GM21526 (cell line): ENCODE measurements at regions not wholly inside any gene's neighbourhood (a gene's known extent, or its start where the extent isn't known, plus 50 kb on each side); places are given as distances from the start of the nearest gene placed in this dataset.

Experiments
- ATAC-seq: cut with Tn5 transposase; IDR thresholded peaks from one replicate; pipeline ENCODE4 v1.9.1; 2021; ENCODE audit warnings: moderate library complexity; ENCODE audit not compliant: unreplicated experiment, low FRiP score

- ATAC-seq: no peak
Observed at GRCh38 chr17:72360386-72360940, 239.6 kb downstream of the SOX9 start.

GRCh38 chr17:72361892-72362291, 241.1 kb downstream of the SOX9 start:
- no peak for ATAC-seq

GRCh38 chr17:72362376-72363088, 241.7 kb downstream of the SOX9 start:
- ATAC-seq: no peak

- ATAC-seq: no peak
Observed at GRCh38 chr17:72363089-72363610, 242.3 kb downstream of the SOX9 start.

GRCh38 chr17:72365857-72366414, 245.1 kb downstream of the SOX9 start:
- no peak for ATAC-seq

GRCh38 chr17:72366626-72367025, 245.8 kb downstream of the SOX9 start:
- ATAC-seq: no peak

- ATAC-seq: no peak
Observed at GRCh38 chr17:72368191-72368590, 247.4 kb downstream of the SOX9 start.

GRCh38 chr17:72369366-72369765, 248.5 kb downstream of the SOX9 start:
- no peak for ATAC-seq

GRCh38 chr17:72370819-72371218, 250.0 kb downstream of the SOX9 start:
- ATAC-seq: no peak

- ATAC-seq: no peak
Observed at GRCh38 chr17:72372185-72372584, 251.4 kb downstream of the SOX9 start.

GRCh38 chr17:72373910-72374741, 253.3 kb downstream of the SOX9 start:
- no peak for ATAC-seq

- ATAC-seq: no peak
Observed at GRCh38 chr17:72376526-72377345, 255.9 kb downstream of the SOX9 start.

- ATAC-seq: no peak
Observed at GRCh38 chr17:72378414-72379390, 257.9 kb downstream of the SOX9 start.

- no peak for ATAC-seq
Observed at GRCh38 chr17:72379516-72379915, 258.7 kb downstream of the SOX9 start.

GRCh38 chr17:72380120-72380519, 259.3 kb downstream of the SOX9 start:
- no peak for ATAC-seq

GRCh38 chr17:72380737-72381136, 259.9 kb downstream of the SOX9 start:
- ATAC-seq: no peak

- ATAC-seq: no peak
Observed at GRCh38 chr17:72381597-72382397, 261.0 kb downstream of the SOX9 start.
